Activated CD8-positive, alpha-beta memory T cell treated with anti-CD3 and anti-CD28 coated beads for 36 hours (primary cell): ENCODE measurements at regions not wholly inside any gene's neighbourhood (a gene's known extent, or its start where the extent isn't known, plus 50 kb on each side); places are given as distances from the start of the nearest gene placed in this dataset.

ENCODE experiments used
- CTCF ChIA-PET: fragments of 350-600 bp; sonication (Branson Sonifier 250); formaldehyde crosslinking; loops from one replicate; lab custom pipeline; 2021; ENCODE audit warnings: antibody characterized with exemption; lab: Charles Lee
- POLR2A ChIA-PET: fragments of 350-600 bp; sonication (Branson Sonifier 250); formaldehyde crosslinking; loops from one replicate; lab custom pipeline; 2021; ENCODE audit warnings: antibody characterized with exemption; lab: Charles Lee

- POLR2A ChIA-PET, result no interaction called here
- CTCF ChIA-PET, result no interaction called here
These were observed 1574.5 kb upstream of the TENM3 start for GRCh38 chr4:180668732-180669131.

GRCh38 chr4:180669680-180670079 lies 1573.5 kb upstream of the TENM3 start:
- POLR2A ChIA-PET, result no interaction called here
- CTCF ChIA-PET, result no interaction called here

GRCh38 chr4:180674619-180675358 lies 1568.4 kb upstream of the TENM3 start:
- CTCF ChIA-PET, result interaction anchor here (1.2 kb wide), 1 partner anchor 8 kb away, joined by 3 read pairs; no protein-coding TSS in a partner anchor

DNA sequence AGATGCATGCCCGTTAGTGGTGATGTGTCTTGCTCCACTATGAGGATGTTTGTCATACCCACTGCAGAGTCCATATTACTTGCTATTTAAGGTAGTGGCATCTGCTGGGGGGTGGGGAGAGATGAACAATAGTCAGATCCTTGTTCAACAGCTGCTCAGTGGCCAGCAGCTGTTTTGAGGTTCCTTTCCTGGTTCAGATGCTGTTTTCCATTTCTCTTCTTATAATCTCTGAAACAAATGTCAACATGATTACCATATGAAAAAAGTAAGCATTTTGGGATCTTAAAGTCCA lies 1567.9 kb upstream of the TENM3 start:
- ChIA-PET CTCF (interaction anchor here (1.2 kb wide), 1 partner anchor 8 kb away, joined by 3 read pairs; no protein-coding TSS in a partner anchor), POLR2A (no interaction called here)

More at GRCh38 chr4:180674619-180675358, 1568.4 kb upstream of the TENM3 start:
- POLR2A ChIA-PET, result no interaction called here

DNA sequence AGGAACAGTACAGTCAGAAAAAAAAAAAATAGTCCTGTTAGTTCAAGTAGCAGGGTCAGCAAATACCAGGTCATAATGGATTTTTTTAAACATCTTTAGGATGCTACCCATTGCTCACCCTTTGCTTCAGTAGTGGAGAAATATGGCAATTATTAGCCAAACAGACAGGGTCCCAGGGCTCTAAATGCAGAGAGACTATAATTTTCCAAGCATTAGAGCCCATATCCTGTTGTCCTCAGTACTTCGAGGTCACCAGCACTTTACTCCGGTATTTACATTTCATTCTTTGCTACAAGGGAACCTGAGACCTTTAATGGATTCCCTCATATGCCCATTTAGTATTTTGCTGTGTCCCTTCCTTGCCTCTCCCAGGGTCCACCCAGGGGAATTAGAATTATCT lies 1562.9 kb upstream of the TENM3 start:
- ChIA-PET CTCF (no interaction called here), POLR2A (no interaction called here)

DNA sequence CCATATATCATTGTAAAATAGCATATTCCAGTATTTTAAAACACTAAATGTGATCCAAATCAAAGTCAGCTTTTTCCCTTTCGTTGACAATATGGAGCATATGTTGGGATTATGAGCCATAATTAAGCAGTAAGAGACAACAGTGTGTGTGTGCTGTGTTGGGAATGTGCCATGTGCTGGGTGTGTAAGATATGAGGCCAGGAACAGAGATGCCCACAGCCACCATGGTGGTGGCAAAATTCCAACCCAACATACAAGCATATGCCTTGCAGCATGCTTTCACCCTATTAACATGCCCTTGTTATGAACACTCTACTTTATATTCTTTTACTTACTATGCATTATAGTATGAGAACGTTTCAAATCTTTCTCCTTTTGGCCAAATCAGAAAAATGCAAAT lies 1560.4 kb upstream of the TENM3 start:
- CTCF ChIA-PET, result no interaction called here
- POLR2A ChIA-PET, result no interaction called here

DNA sequence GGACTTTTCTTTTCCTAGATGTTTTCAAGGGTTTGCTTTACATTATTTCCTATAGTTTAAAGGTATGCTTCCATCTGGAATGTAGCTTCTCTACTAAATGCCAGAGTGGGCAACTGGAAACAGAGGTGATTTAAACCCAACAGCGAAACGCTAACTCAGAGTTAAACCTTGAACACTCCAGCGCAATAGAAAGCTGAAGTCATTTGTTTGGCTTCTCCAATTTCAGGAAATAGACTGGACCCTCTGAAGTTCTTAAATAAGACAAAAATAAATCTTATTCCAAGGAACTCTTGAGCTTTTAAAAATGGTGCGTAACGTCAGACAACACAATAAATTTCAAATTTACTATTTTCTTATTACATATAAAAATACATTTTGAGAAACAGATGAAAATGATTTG lies 1560.0 kb upstream of the TENM3 start:
- POLR2A ChIA-PET, result no interaction called here

DNA sequence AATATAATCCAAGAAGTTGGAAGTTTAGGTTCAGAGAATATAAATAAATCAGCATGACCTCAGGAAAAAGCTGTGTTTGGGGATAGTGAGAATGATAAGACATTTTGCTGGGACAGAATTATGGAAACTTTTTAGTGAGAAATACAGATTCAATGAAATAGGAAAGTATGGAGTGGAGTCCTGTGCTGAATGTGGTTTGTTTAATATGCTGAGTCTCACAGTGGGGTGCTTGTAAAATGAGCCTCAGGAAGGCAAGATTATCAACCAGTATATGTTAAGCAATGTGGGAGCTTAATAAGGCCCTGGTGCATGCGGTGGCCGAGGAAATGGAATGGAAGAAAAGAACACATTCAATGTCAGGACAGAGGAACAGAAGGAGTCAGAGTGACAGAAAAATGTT lies 1554.7 kb upstream of the TENM3 start:
- ChIA-PET POLR2A (no interaction called here), CTCF (no interaction called here)

More for the DNA sequence above, 1560.0 kb upstream of the TENM3 start:
- CTCF ChIA-PET, result no interaction called here

DNA sequence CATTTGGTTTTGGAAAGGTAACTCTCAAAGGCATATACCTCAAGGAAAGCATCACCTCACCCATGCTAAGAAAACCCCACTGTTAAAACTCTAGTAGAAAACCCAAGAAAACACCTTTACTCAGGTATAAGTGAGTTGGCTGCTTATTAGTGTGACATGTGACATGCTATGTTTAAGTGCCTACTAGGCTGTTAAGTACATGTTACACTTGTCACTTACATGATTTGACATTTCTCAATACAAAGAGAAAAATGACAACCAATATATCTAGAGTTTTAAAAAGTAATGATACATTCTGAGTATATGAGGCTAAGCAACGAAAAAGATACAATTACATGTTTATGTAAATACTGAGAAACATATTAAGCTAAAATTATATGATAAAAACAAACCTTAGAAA lies 1548.3 kb upstream of the TENM3 start:
- ChIA-PET POLR2A (no interaction called here), CTCF (no interaction called here)

GRCh38 chr4:180695851-180696250 lies 1547.4 kb upstream of the TENM3 start:
- POLR2A ChIA-PET, result no interaction called here
- CTCF ChIA-PET, result no interaction called here

DNA sequence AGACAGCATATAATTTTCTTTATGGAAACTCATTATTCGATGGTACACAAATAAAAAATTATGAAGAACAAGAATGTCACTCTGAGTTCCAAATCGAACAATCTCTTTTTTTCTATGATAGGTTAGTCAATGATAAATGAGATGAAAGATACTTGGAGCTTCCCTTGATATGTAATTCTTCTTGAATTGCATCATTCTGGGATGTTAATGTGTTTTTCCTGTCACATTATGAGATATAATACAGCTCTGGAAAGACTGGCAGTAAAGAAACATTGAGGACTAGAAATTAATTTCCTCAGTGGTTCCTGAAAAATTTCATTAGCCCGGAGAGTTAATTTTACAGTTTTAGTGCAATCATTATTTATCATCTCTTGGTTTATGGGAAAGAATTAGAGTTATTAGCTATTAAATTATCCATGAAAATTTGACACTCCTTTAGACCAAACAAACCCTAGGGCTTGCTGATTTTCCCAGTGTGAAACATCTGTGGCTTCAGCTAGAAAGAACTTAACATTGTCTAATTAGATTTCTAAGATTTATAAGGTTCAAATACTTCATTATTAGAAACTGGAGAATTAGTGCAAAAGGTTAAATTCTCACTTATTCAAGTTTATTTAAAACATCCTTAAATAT lies 1546.6 kb upstream of the TENM3 start:
- ChIA-PET POLR2A (no interaction called here), CTCF (no interaction called here)

DNA sequence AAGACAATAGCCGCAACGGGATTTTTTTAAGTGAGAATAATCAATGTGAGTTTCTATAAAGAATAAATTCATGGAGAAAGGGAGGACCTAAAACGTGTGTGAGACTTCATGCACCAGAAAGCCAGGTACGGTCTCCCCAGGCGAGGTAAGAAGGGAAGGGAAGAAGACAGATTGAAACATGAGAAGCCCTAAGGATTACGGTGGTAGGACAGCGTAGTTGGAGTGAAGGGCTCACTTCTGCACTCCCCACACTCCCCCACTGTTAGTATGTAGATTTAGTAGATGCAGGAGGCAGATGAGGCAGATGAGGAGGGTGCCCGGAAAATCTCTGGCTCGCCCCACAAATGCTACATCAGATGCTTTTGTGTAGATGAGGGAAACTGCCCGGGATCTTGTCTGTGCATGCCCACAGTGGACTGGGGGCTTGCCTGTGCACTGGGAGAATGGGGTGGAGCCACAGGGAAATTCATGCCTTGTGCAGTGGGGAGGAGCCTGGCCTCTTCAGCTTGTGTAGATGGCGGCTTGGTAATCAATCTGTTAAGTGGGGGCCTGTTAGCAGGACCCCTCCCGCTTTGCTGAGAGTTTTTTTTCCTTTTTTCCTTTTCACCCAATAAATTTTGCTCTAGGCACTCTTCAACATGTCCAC lies 1544.5 kb upstream of the TENM3 start:
- ChIA-PET CTCF (no interaction called here), POLR2A (no interaction called here)

DNA sequence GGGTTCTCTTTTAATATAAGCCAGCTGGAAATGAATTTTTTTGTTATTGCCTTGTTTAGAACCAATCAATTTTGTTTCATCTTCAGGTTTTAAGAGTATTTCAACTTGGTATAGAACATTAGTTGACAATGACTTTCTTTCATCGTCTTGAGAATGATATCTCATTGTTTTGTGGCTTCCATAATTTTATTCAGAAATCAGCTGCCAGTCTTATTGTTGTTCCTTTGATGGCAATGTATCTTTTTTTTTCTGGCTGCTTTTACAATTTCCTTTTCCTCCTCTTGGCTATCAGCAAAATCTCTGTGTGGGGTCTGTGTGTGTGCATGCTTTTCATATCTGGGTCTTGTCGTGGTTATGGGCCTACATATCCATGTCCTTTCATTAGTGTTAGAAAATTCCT lies 1536.4 kb upstream of the TENM3 start:
- ChIA-PET POLR2A (no interaction called here), CTCF (no interaction called here)

DNA sequence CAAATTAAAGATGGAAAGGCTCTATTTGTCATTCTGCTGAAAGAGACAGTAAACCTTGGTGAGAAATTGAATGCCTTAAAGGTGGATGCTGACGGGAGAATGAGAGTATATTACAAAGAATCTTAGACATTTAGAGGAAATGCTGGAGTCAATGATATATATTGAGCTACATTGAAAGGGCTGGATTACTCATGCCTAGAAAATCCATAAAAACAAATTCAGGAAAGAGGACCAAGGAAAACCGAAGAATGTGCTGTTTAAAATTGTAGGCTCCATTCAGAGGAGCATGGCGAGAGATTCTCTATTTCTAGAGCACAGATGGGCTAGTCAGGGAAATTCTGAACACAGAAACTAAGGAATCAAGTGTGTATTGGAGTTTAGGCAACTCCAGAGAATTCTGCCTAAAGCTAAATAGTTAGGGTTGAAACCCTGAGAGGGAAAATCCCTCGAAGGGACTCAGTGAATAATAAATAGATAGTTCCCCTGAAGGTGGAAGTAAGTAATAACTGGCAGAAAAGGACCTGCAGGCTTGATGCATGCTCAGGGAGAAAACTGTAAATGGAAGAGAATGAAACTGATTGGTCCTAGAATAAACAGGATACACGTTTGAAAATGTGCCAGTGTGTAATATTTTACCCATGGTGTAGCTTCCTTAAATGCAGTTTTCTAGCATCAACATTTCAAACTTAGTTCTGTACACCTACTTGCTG lies 1532.4 kb upstream of the TENM3 start:
- POLR2A ChIA-PET, result no interaction called here
- CTCF ChIA-PET, result no interaction called here

DNA sequence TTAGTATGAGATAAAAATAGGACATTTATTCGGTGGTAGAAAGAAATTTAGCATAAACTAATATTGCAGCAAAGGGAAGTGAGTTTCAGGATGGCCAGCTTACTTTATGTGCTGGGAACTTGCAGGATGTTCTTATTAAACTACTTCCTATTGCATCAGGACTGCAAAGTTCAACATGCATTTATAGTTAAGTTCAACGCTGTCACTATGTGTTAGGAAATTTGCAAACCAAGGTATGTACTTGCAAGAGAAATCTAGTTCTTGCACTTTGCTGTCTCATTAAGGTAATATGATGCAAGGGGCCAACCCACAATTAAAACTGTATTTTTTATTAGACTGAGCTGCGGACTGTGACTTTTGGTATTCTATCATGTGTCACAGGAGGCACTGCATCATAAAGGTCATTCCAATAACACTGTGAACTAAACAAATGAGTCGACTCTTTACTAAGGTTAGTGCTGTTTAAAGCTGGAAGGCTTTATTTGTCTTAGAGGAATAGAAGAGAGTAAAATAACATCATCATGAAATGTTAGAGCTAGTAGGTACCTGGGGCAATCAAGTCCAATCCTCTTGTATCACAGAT lies 1525.7 kb upstream of the TENM3 start:
- CTCF ChIA-PET, result no interaction called here
- POLR2A ChIA-PET, result no interaction called here

- CTCF ChIA-PET, result no interaction called here
- POLR2A ChIA-PET, result no interaction called here
These were observed 1521.8 kb upstream of the TENM3 start for GRCh38 chr4:180721356-180721755.

GRCh38 chr4:180726611-180727010 lies 1516.6 kb upstream of the TENM3 start:
- ChIA-PET CTCF (no interaction called here), POLR2A (no interaction called here)

GRCh38 chr4:180727478-180727877 lies 1515.7 kb upstream of the TENM3 start:
- ChIA-PET CTCF (no interaction called here), POLR2A (no interaction called here)

DNA sequence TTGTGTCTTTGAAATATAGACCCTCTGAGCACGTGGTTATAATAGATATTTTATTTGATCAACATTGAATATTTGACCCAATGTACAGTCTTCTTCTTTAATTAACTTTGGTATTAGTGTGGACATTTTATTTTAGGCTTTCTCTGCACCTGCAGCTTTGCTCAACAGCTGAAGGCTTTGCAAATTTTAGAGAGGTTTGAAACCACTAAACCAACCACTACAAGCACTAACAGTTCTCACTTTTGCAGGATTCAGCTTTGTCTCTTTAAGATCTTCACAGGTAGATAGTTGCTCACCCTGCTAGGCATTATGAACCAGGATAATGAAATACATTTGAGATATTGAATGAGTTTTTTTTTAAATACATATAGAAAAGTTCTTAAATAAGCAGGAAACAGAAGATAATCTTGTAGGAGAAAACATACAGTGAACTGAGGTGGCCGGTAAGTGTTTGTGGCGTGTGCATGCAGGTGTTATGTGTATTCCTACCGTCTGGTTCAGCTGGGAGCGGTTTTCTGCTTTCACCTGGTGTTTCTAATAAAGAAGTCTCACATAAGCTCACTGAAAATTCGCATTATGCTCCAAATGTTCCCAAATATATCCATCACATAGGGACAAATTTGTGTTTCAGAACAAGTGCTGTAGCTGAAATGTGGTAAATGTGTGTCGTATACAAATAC lies 1508.3 kb upstream of the TENM3 start:
- ChIA-PET CTCF (no interaction called here), POLR2A (no interaction called here)
